GM19351 (cell line): ENCODE measurements at regions not wholly inside any gene's neighbourhood (a gene's known extent, or its start where the extent isn't known, plus 50 kb on each side); places are given as distances from the start of the nearest gene placed in this dataset.
"Not testable (repeated sequence)": the region's sequence is repeated elsewhere in the genome, so short reads cannot be mapped to it uniquely, and the experiment has no call there.

Experiments used
- ATAC-seq: cut with Tn5 transposase; IDR thresholded peaks from one replicate; pipeline ENCODE4 v1.9.1; 2021; ENCODE audit warnings: mild to moderate bottlenecking, moderate library complexity; ENCODE audit not compliant: unreplicated experiment

GRCh38 chr20:41731198-41731597, 113.0 kb upstream of the CHD6 start:
- not testable (repeated sequence) for ATAC-seq

- not testable (repeated sequence) for ATAC-seq
Measured at GRCh38 chr20:41727681-41728080, 109.5 kb upstream of the CHD6 start.

GRCh38 chr20:41726727-41727126, 108.5 kb upstream of the CHD6 start:
- ATAC-seq = no peak

- ATAC-seq = no peak
Measured at GRCh38 chr20:41719151-41719550, 101.0 kb upstream of the CHD6 start.

- no peak for ATAC-seq
Measured at GRCh38 chr20:41717483-41717882, 99.3 kb upstream of the CHD6 start.

- ATAC-seq = no peak
Measured at GRCh38 chr20:41716911-41717310, 98.7 kb upstream of the CHD6 start.

- ATAC-seq = no peak
Measured at GRCh38 chr20:41716436-41716835, 98.3 kb upstream of the CHD6 start.

- no peak for ATAC-seq
Measured at GRCh38 chr20:41715526-41715925, 97.3 kb upstream of the CHD6 start.

- ATAC-seq = no peak
Measured at GRCh38 chr20:41714030-41714429, 95.9 kb upstream of the CHD6 start.

- ATAC-seq = no peak
Measured at GRCh38 chr20:41704896-41705295, 86.7 kb upstream of the CHD6 start.

GRCh38 chr20:41702647-41703046, 84.5 kb upstream of the CHD6 start:
- no peak for ATAC-seq

GRCh38 chr20:41701588-41702348, 83.6 kb upstream of the CHD6 start:
- ATAC-seq = no peak

- not testable (repeated sequence) for ATAC-seq
Measured at GRCh38 chr20:41699673-41700072, 81.5 kb upstream of the CHD6 start.

GRCh38 chr20:41697861-41698559, 79.8 kb upstream of the CHD6 start:
- ATAC-seq = no peak

- ATAC-seq = no peak
Measured at GRCh38 chr20:41696428-41696827, 78.3 kb upstream of the CHD6 start.

- ATAC-seq = no peak
Measured at GRCh38 chr20:41694796-41695195, 76.6 kb upstream of the CHD6 start.

- ATAC-seq = peak; percentile 80
Measured at GRCh38 chr20:41693136-41693979, 75.2 kb upstream of the CHD6 start.

GRCh38 chr20:41692479-41693135, 74.4 kb upstream of the CHD6 start:
- ATAC-seq = peak; percentile 51

- no peak for ATAC-seq
Measured at GRCh38 chr20:41691443-41691842, 73.3 kb upstream of the CHD6 start.

GRCh38 chr20:41690702-41691101, 72.5 kb upstream of the CHD6 start:
- no peak for ATAC-seq

- no peak for ATAC-seq
Measured at GRCh38 chr20:41686961-41687360, 68.8 kb upstream of the CHD6 start.
